Activated naive CD8-positive, alpha-beta T cell treated with anti-CD3 and anti-CD28 coated beads, Interleukin-2, amount 10 ng/mL, durations not matched to agents 7 days and 5 days (primary cell): ENCODE measurements at regions not wholly inside any gene's neighbourhood (a gene's known extent, or its start where the extent isn't known, plus 50 kb on each side); places are given as distances from the start of the nearest gene placed in this dataset.
"Not testable (repeated sequence)": the region's sequence is repeated elsewhere in the genome, so short reads cannot be mapped to it uniquely, and the experiment has no call there.

Source experiments
- ATAC-seq: fragments of 150-1000 bp; cut with Tn5 transposase; one replicate; pipeline ENCODE4 v1.10.0; 2021; ENCODE audit warnings: low read depth, moderate library complexity
- POLR2A ChIA-PET: fragments of 350-600 bp; sonication (Branson Sonifier 250); formaldehyde crosslinking; loops from one replicate; lab custom pipeline; 2021; ENCODE audit warnings: antibody characterized with exemption; lab: Charles Lee
- DNase-seq: peaks from one replicate; pipeline ENCODE4 v3.0.0; 2021
- H3K27ac Mint-ChIP-seq: one replicate; pipeline ENCODE4 v1.8.0; 2022; ENCODE audit warnings: mild to moderate bottlenecking, mixed read lengths
- H3K27me3 Mint-ChIP-seq: one replicate; pipeline ENCODE4 v1.8.0; 2022; ENCODE audit warnings: mild to moderate bottlenecking, moderate library complexity, mixed read lengths
- H3K36me3 Mint-ChIP-seq: one replicate; pipeline ENCODE4 v1.8.0; 2021; ENCODE audit warnings: mild to moderate bottlenecking, mixed read lengths
- H3K4me1 Mint-ChIP-seq: one replicate; pipeline ENCODE4 v1.8.0; 2021; ENCODE audit warnings: mixed read lengths
- H3K4me3 Mint-ChIP-seq: one replicate; pipeline ENCODE4 v1.8.0; 2022; ENCODE audit warnings: mild to moderate bottlenecking, moderate library complexity, mixed read lengths
- H3K9me3 Mint-ChIP-seq: one replicate; pipeline ENCODE4 v1.8.0; 2021; ENCODE audit warnings: mixed read lengths

DNA sequence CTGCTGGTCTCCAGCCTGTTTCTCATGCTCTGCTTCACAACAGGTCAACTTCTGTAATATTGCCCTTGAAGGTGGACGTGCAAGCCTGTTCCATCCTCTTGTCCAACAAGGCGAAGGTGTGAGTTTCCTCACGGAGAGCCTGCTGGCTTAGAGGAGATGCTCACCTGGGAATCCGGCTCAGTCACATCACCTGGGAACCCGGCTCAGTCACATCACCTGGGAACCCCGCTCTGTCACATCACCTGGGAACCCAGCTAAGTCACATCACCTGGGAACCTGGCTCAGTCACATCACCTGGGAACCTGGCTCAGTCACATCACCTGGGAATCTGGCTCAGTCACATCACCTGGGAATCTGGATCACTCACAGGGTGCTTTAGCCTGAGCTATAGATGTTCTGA lies 230.1 kb downstream of the ERMARD start:
- Mint-ChIP-seq H3K4me1 (peaks cover 2% of the 10 kb centered on the region), H3K27ac (no peak overlapping the region), H3K4me3 (no peak overlapping the region), H3K36me3 (no peaks in the 10 kb centered on the region), H3K9me3 (no peaks in the 10 kb centered on the region), H3K27me3 (peaks cover 9% of the 10 kb centered on the region)
- ATAC-seq (no peak), DNase-seq (no peak)
- POLR2A ChIA-PET, result no interaction called here

DNA sequence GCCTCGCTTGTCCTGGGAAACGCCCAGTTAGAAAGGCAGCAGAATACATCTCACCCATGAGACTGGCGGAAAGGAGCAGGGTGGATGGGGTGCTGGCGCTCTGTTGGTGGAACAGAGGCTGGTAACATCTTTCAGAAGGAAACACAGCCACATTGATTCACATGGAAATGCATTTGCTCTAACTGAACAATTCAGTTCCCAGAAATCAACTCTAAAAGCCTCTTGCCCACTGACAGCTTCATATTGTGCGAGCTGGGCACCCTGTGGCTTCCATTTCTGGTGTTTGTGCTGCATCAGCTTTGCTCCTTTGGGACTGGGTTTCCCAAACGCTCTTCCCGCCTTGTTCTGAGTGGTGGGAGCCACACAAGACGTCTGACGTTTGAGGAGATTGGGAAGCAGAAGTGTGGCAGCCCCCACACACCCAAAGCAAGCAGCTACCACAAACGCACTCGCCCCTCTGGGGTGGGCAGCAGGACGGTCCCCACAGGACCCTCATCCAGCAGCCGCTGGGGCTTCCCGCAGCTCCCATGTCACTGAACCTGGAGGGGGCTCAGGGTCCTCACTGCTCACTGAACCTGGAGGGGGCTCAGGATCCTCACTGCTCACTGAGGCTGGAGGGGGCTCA lies 229.5 kb downstream of the ERMARD start:
- no peak for ATAC-seq
- Mint-ChIP-seq H3K27me3 (peaks cover 9% of the 10 kb centered on the region), H3K36me3 (no peaks in the 10 kb centered on the region)

DNA sequence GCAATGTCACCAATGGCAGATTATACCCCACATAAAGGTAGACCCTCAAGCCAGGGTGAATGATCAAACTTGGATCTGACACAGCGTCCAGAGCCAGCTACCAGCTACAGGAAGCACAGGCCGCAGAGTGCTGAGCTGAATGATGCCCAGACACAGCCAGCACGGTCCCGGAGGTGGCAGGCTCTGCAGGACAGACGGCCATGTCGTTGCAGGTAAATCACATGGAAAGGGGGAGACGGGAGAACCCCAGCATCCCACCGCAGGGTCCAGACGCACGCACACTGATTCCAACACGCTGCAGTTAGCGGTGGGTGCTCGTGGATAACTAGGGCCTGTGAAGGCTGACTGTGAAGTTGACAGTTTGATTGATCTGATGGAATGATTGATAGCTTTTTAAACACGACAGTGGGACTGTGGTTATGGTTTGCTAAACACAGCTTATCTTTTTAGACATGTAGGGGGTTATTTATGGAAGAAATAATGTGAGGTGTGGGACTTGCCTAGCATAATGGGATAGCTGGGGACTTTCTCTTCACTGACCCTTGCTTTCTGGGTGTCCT lies 228.5 kb downstream of the ERMARD start:
- Mint-ChIP-seq H3K36me3 (no peaks in the 10 kb centered on the region), H3K4me3 (no peak overlapping the region), H3K27ac (no peak overlapping the region), H3K9me3 (no peaks in the 10 kb centered on the region), H3K4me1 (peaks cover 2% of the 10 kb centered on the region), H3K27me3 (peaks cover 9% of the 10 kb centered on the region)
- peak; percentile 15 for DNase-seq
- POLR2A ChIA-PET, result no interaction called here
- ATAC-seq, result no peak

More for the DNA sequence above, 229.5 kb downstream of the ERMARD start:
- POLR2A ChIA-PET, result no interaction called here
- no peaks in the 10 kb centered on the region for H3K9me3 Mint-ChIP-seq
- no peak overlapping the region for H3K27ac Mint-ChIP-seq
- no peak for DNase-seq
- peaks cover 2% of the 10 kb centered on the region for H3K4me1 Mint-ChIP-seq
- no peak overlapping the region for H3K4me3 Mint-ChIP-seq

DNA sequence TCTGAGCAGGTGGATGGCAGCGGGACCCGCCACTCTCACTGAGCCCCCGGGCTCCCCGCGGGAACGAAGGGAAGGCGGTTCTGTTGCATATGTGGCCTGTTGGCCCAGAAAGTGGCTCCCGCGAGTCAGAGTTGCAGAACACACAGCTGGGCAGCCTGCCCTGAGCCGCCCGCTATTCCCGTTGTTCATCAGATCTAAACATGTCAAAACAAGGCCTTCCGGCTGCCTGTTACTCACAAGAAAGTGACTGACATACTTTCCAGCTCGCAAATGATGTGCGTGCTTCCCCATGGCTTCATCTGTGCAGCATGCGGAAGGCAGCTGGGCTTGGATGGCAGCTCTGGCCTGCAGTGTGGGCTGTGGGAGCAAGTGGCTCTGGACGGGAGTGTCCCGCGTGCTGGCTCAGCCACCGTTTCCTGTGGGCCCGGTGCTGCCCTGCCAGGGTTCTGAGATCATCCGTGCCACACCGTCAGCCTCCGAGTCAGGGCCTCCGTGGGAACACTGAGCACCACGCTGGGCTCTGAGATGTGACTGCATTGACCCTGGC lies 227.3 kb downstream of the ERMARD start:
- ATAC-seq (no peak), DNase-seq (peak; percentile 21)
- H3K27me3 Mint-ChIP-seq, result peaks cover 9% of the 10 kb centered on the region

DNA sequence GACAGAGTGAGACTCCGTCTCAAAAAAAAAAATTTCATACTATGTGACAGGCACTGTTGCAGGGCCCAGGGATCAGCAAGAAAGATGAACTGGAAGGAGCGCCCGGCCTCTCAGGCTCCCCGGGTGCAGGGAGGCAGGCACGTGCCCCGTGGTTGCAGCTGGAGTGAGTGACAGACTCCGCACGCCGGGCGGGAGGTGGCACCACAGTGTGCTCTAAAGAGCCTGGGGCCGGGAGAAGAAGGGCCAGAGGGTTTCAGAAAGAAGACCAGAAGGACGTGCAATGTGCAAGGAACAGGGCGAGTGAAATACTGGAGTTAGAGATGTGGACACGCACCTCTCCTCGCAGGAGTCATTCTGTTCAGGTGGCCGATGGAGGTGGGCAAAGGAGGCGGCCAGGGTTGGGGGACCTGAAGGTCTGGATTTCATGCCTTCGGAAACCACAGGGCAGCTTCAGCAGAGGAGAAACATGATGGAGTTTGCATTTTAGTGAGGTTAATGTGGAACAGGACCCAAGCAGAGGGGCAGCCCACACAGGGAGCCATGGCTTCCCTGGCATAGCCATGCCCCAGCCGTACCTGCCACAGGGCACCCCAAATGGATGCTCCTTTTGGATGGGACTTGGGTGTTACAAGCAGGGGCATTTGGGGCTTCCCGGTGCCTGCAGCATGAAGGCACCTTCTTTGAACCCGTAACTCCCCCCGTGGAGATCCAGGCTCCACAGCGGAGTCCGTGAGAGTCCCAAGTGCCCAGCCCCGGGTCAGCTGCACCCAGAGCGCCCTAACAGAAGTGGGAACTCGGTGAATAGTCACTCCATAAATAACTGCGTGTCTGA lies 226.2 kb downstream of the ERMARD start:
- H3K27ac Mint-ChIP-seq, result no peak overlapping the region
- H3K36me3 Mint-ChIP-seq, result no peaks in the 10 kb centered on the region
- DNase-seq, result no peak
- H3K27me3 Mint-ChIP-seq, result peaks cover 9% of the 10 kb centered on the region
- peaks cover 2% of the 10 kb centered on the region for H3K4me1 Mint-ChIP-seq
- POLR2A ChIA-PET, result no interaction called here
- no peaks in the 10 kb centered on the region for H3K9me3 Mint-ChIP-seq
- H3K4me3 Mint-ChIP-seq, result no peak overlapping the region
- ATAC-seq, result no peak

More for the DNA sequence above, 227.3 kb downstream of the ERMARD start:
- H3K27ac Mint-ChIP-seq, result no peak overlapping the region
- H3K4me1 Mint-ChIP-seq, result peaks cover 2% of the 10 kb centered on the region
- H3K36me3 Mint-ChIP-seq, result no peaks in the 10 kb centered on the region
- no peaks in the 10 kb centered on the region for H3K9me3 Mint-ChIP-seq
- H3K4me3 Mint-ChIP-seq, result no peak overlapping the region
- POLR2A ChIA-PET, result no interaction called here

DNA sequence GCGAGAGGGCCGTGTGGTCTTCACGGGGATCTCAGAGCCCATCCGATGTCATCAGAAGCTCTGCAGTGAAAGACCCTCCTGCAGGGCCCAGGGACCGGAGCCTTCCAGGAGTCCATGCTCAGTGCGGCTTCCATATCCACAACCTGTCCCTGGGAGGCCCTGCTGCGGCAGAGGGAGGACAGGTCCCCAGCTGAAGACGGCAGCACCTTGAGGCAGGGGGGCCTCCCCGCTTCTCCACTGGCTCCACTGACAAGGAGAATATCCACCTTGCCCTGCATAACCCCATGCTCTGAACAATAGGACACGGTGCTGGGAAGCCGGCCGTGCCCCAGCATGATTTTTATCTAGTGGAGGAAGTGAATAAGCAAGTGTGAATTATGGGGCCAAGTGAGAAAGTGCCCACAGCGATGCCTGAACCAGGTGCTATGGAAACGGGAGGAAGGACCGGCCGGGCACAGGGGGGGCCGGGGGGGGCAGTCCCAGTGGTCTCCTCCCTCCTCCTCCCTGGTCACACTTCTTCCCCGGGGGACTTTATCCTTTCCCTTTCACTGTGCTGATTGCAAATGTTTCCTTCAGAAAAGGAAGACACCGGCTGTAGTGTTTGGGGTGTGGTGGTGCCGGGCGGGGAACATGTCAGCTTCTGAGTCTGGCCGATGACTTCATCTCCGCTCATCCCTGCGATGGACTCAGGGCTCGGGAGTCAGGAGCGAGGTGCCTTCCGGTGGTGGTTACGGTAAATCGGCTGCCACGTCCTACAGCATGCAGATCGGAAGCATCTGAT lies 225.1 kb downstream of the ERMARD start:
- ATAC-seq, result no peak
- Mint-ChIP-seq H3K27ac (no peak overlapping the region), H3K27me3 (peaks cover 9% of the 10 kb centered on the region)

DNA sequence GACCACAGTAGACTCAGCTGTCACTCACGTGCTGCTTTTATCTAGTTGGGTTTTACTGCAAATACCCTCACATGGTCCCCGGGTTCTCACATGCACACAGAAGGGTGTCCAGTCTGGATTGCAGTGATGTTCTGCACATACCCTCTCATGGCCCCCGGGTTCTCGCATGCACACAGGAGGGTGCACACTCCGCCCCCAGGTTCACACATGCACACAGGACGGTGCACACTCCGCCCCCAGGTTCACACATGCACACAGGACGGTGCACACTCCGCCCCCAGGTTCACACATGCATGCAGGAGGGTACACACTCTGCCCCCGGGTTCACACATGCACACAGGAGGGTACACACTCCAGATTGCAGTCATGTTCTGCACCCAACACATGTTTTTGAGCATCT lies 224.3 kb downstream of the ERMARD start:
- H3K4me3 Mint-ChIP-seq, result no peak overlapping the region
- H3K4me1 Mint-ChIP-seq, result peaks cover 2% of the 10 kb centered on the region
- H3K27me3 Mint-ChIP-seq, result peaks cover 9% of the 10 kb centered on the region
- H3K27ac Mint-ChIP-seq, result no peak overlapping the region
- DNase-seq (peak; percentile 8), ATAC-seq (no peak)
- no peaks in the 10 kb centered on the region for H3K9me3 Mint-ChIP-seq
- POLR2A ChIA-PET, result no interaction called here
- no peaks in the 10 kb centered on the region for H3K36me3 Mint-ChIP-seq

More for the DNA sequence above, 225.1 kb downstream of the ERMARD start:
- POLR2A ChIA-PET, result no interaction called here
- no peaks in the 10 kb centered on the region for H3K36me3 Mint-ChIP-seq
- no peak overlapping the region for H3K4me3 Mint-ChIP-seq
- no peaks in the 10 kb centered on the region for H3K9me3 Mint-ChIP-seq
- no peak for DNase-seq
- H3K4me1 Mint-ChIP-seq, result peaks cover 2% of the 10 kb centered on the region

DNA sequence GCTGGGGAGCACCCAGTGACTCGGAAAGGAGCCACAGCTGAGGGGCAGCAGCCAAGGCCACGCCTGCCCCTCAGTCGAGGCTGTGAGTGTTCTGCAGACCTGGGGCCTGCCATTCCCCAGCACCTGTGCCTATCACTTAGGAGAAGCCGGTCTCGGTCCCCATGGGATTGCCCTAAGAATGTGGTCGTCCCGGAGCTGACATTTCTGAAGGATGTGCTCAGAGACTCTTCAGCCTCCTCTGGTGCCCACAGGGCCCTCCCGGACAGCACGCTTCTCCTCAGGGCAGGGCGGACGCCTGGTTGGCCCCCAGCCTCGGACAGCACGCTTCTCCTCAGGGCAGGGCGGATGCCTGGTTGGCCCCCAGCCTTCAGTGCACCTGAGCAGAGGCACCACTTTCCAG lies 223.9 kb downstream of the ERMARD start:
- peak; percentile 10 for DNase-seq
- no peaks in the 10 kb centered on the region for H3K9me3 Mint-ChIP-seq
- H3K4me1 Mint-ChIP-seq, result peaks cover 2% of the 10 kb centered on the region
- no peak overlapping the region for H3K4me3 Mint-ChIP-seq
- H3K27me3 Mint-ChIP-seq, result peaks cover 9% of the 10 kb centered on the region
- no peak for ATAC-seq
- POLR2A ChIA-PET, result no interaction called here
- no peak overlapping the region for H3K27ac Mint-ChIP-seq
- no peaks in the 10 kb centered on the region for H3K36me3 Mint-ChIP-seq

DNA sequence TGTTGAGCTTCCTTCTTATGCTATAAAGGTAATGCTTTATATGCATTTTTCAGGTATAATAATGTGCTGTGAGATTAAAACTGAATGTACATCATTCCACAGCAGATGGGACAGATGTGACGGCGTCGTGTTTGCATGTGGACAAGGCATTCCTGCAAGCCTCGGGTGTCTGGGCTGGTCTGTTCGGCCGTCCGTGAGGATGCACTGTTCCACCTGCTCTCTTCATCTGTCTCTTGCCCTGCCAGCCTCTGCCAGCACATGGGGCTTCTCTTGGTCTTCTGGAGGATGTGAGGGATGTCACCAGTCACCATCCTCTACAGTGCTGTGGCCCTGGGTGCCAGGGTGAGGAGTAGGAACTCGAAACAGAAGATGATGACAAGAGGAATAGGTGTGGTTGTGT lies 223.2 kb downstream of the ERMARD start:
- Mint-ChIP-seq H3K36me3 (no peaks in the 10 kb centered on the region), H3K4me1 (peaks cover 2% of the 10 kb centered on the region), H3K4me3 (no peak overlapping the region), H3K27me3 (peaks cover 9% of the 10 kb centered on the region), H3K9me3 (no peaks in the 10 kb centered on the region), H3K27ac (no peak overlapping the region)
- DNase-seq (no peak), ATAC-seq (no peak)
- POLR2A ChIA-PET, result no interaction called here

DNA sequence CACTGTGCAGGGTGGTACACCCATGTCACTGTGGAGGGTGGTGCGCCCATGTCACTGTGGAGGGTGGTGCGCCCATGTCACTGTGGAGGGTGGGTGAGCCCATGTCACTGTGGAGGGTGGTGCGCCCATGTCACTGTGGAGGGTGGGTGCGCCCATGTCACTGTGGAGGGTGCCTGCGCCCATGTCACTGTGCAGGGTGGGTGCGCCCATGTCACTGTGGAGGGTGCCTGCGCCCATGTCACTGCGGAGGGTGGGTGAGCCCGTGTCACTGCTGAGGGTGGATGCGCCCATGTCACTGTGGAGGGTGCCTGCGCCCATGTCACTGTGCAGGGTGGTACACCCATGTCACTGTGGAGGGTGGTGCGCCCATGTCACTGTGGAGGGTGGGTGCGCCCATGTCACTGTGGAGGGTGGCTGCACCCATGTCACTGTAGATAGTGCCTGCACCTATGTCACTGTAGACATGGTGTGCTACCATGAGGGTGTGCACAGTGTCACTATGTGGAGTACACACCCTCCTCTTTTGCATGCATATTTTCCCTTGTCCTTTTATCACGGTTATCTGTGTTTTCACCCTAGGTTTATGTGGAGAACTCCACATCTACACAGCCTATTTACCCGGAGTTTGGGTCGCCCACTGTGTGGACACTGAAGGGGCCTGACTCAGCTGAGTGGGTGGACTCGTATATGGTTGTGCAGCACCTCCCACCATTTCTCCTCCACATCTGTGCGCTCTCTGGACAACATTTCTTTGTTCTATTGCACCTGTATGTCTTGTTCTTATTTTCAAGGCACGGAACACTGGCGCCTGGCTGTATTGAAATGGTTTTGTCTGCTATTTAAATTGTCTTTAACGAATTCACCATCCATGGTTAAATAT lies 222.4 kb downstream of the ERMARD start:
- H3K27ac Mint-ChIP-seq, H3K27me3 Mint-ChIP-seq, DNase-seq, H3K4me1 Mint-ChIP-seq, POLR2A ChIA-PET, H3K4me3 Mint-ChIP-seq, ATAC-seq, H3K36me3 Mint-ChIP-seq, H3K9me3 Mint-ChIP-seq: not testable (repeated sequence)

DNA sequence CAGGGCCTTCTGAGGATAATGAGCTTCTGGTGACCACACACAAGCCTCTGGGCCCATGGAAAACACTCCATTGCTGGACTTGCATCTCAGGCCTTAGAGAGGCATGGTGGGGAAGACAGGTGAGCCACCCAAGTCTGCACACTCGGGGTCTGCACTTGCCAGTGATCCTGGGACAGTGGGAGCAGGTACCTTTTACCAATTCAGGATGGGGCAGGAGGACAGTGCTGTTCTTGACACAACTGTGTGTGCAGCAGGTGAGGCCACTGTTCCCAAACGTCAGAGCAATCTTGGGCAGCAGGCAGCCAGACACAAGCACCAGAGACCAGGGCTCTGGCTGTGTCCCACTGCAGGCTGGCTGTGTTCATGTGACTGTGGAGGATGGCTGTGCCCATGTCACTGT lies 221.3 kb downstream of the ERMARD start:
- Mint-ChIP-seq H3K4me3 (no peak overlapping the region), H3K27me3 (peaks cover 7% of the 10 kb centered on the region), H3K4me1 (peaks cover 2% of the 10 kb centered on the region), H3K27ac (no peak overlapping the region), H3K9me3 (no peaks in the 10 kb centered on the region), H3K36me3 (no peaks in the 10 kb centered on the region)
- DNase-seq (no peak), ATAC-seq (no peak)
- POLR2A ChIA-PET, result no interaction called here

DNA sequence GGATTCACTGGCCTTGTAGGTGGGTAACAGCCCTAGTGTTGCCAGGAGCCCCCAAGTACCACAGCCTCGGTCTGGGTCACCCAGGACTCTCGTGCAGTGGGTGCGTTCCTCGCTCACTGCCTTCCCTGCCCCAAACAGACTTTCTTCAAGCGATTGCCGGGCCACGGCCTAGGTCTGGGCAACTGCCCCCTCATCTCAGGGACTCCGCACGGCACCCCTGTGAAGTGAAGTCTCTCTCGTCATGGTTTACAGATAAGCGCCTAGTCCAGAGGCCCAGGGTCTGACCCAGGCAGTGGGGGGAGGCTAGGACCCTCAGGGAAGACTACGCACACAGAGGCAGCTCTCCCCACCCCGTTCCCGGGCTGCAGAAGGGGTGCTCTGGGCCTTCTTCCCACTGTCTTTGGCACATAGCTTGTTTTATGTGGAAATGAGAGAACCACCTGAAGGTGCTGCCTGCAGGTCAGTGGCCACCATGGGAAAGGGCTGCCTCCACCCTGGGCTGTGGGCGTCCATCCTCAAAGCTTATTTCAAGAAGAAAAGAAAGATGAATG lies 220.8 kb downstream of the ERMARD start:
- H3K9me3 Mint-ChIP-seq, result no peaks in the 10 kb centered on the region
- DNase-seq, result no peak
- H3K36me3 Mint-ChIP-seq, result no peaks in the 10 kb centered on the region
- no peak overlapping the region for H3K27ac Mint-ChIP-seq
- H3K4me3 Mint-ChIP-seq, result no peak overlapping the region
- no peak for ATAC-seq
- POLR2A ChIA-PET, result no interaction called here
- H3K4me1 Mint-ChIP-seq, result peaks cover 2% of the 10 kb centered on the region
- peaks cover 5% of the 10 kb centered on the region for H3K27me3 Mint-ChIP-seq
